IMR-90 (cell line): ENCODE measurements at regions not wholly inside any gene's neighbourhood (a gene's known extent, or its start where the extent isn't known, plus 50 kb on each side); places are given as distances from the start of the nearest gene placed in this dataset.

ENCODE experiments used
- ATAC-seq: fragments of 200-7000 bp; cut with Tn5 transposase; 2 replicates; pipeline ENCODE4 v1.9.1; 2020; ENCODE audit warnings: low read depth, mild to moderate bottlenecking, moderate library complexity
- BruUV-seq: library from RNA; stranded (reverse); fragments of 400-500 nt; replicated peaks from 2 replicates; lab custom pipeline; 2021; lab: Mats Ljungman, UMichigan
- CTCF ChIA-PET: fragments of 300-600 bp; formaldehyde crosslinking; extraction: SDS; loops from one replicate; lab custom pipeline; 2021; ENCODE audit warnings: antibody characterized with exemption; lab: Yijun Ruan, JAX
- POLR2A ChIA-PET: fragments of 300-600 bp; sonication (Branson Sonifier 250); formaldehyde crosslinking; loops from one replicate; lab custom pipeline; 2022; ENCODE audit warnings: antibody characterized with exemption; ENCODE audit not compliant: unreplicated experiment; lab: Charles Lee
- DNase-seq: peaks from one replicate; pipeline ENCODE4 v3.0.0; 2013
- H2AFZ ChIP-seq: replicated peaks from 2 replicates; pipeline ENCODE3; 2013; ENCODE audit warnings: low read length, mild to moderate bottlenecking; ENCODE audit not compliant: poor library complexity
- H2AK5ac ChIP-seq: 2 replicates; pipeline ENCODE4 v1.6.1; 2013; ENCODE audit warnings: low read depth, low read length, inconsistent platforms
- H2AK9ac ChIP-seq: replicated peaks from 2 replicates; pipeline ENCODE3; 2013; ENCODE audit warnings: mild to moderate bottlenecking, low read depth, low read length, moderate library complexity; ENCODE audit not compliant: poor library complexity
- H2BK120ac ChIP-seq: 2 replicates; pipeline ENCODE4 v1.6.1; 2013; ENCODE audit warnings: low read depth, low read length, inconsistent platforms
- H2BK15ac ChIP-seq: 3 replicates; pipeline ENCODE4 v1.6.1; 2013; ENCODE audit warnings: low read depth, low read length, inconsistent platforms
- H2BK20ac ChIP-seq: 2 replicates; pipeline ENCODE4 v1.6.1; 2013; ENCODE audit warnings: low read depth, mild to moderate bottlenecking, inconsistent platforms, low read length, moderate library complexity
- H2BK5ac ChIP-seq: 2 replicates; pipeline ENCODE4 v1.6.1; 2013; ENCODE audit warnings: mild to moderate bottlenecking, low read depth, low read length, inconsistent platforms; ENCODE audit not compliant: poor library complexity, severe bottlenecking
- H3K14ac ChIP-seq: replicated peaks from 2 replicates; pipeline ENCODE4 v1.6.1; 2013; ENCODE audit warnings: low read depth, low read length, inconsistent platforms
- H3K18ac ChIP-seq: 2 replicates; pipeline ENCODE4 v1.6.1; 2013; ENCODE audit warnings: low read depth, low read length, control low read depth
- H3K23ac ChIP-seq: 2 replicates; pipeline ENCODE4 v1.6.1; 2013; ENCODE audit warnings: low read depth, low read length, inconsistent platforms
- H3K27ac ChIP-seq: 2 replicates; pipeline ENCODE4 v1.5.1; 2013; ENCODE audit warnings: mild to moderate bottlenecking, control low read depth, low read length; ENCODE audit not compliant: insufficient read depth
- H3K27me3 ChIP-seq: 2 replicates; pipeline ENCODE4 v1.6.1; 2013; ENCODE audit warnings: low read length; ENCODE audit not compliant: control insufficient read depth, insufficient read depth
- H3K36me3 ChIP-seq: 2 replicates; pipeline ENCODE4 v1.6.1; 2013; ENCODE audit warnings: low read length, mixed read lengths; ENCODE audit not compliant: control insufficient read depth, insufficient read depth
- H3K4ac ChIP-seq: 2 replicates; pipeline ENCODE4 v1.6.1; 2013; ENCODE audit warnings: low read depth, low read length, inconsistent platforms
- H3K4me1 ChIP-seq: 2 replicates; pipeline ENCODE4 v1.6.1; 2013; ENCODE audit warnings: low read length, mixed read lengths; ENCODE audit not compliant: control insufficient read depth, insufficient read depth
- H3K4me2 ChIP-seq: 2 replicates; pipeline ENCODE4 v1.6.1; 2013; ENCODE audit warnings: low read depth, mild to moderate bottlenecking, control low read depth, low read length, moderate library complexity
- H3K4me3 ChIP-seq: 2 replicates; pipeline ENCODE4 v1.5.1; 2013; ENCODE audit warnings: low read depth, mild to moderate bottlenecking, control low read depth, low read length, moderate library complexity; ENCODE audit not compliant: insufficient read depth
- H3K56ac ChIP-seq: 2 replicates; pipeline ENCODE4 v1.6.1; 2013; ENCODE audit warnings: low read length, inconsistent platforms; ENCODE audit not compliant: insufficient read depth; ENCODE audit errors: extremely low read depth
- H3K79me1 ChIP-seq, 2 experiments: 2 replicates each; pipeline ENCODE4 v1.6.1; 2013; ENCODE audit warnings: low read length in 2 of 2, inconsistent platforms in 1 of 2, low read depth in 1 of 2
- H3K9ac ChIP-seq: 2 replicates; pipeline ENCODE4 v1.6.1; 2013; ENCODE audit warnings: low read depth, low read length, control low read depth
- H3K9me1 ChIP-seq: 2 replicates; pipeline ENCODE4 v1.6.1; 2013; ENCODE audit warnings: low read length, inconsistent platforms; ENCODE audit not compliant: insufficient read depth
- H3K9me3 ChIP-seq: 2 replicates; pipeline ENCODE4 v1.6.1; 2013; ENCODE audit warnings: low read length; ENCODE audit not compliant: control insufficient read depth, insufficient read depth
- H4K20me1 ChIP-seq: 2 replicates; pipeline ENCODE4 v1.6.1; 2013; ENCODE audit warnings: low read length, inconsistent platforms; ENCODE audit not compliant: insufficient read depth
- H4K5ac ChIP-seq: 2 replicates; pipeline ENCODE4 v1.6.1; 2013; ENCODE audit warnings: mild to moderate bottlenecking, low read depth, low read length, control low read depth
- H4K8ac ChIP-seq, 2 experiments: 2 replicates each; pipeline ENCODE4 v1.6.1; 2013; ENCODE audit warnings: low read depth in 2 of 2, low read length in 2 of 2, control low read depth in 1 of 2, inconsistent platforms in 1 of 2
- H4K91ac ChIP-seq: 2 replicates; pipeline ENCODE4 v1.6.1; 2013; ENCODE audit warnings: low read depth, low read length, inconsistent platforms; ENCODE audit not compliant: insufficient read depth
- BHLHE40 ChIP-seq: fragments of 150-350 bp; IDR thresholded peaks from 2 replicates; pipeline ENCODE4 v1.6.1; 2016; ENCODE audit warnings: mild to moderate bottlenecking, low read depth, low read length
- CEBPB ChIP-seq: IDR thresholded peaks from 2 replicates; pipeline ENCODE4 v1.6.1; 2012; ENCODE audit warnings: low read depth, low read length, improper control_type of control experiment
- CHD1 ChIP-seq: IDR thresholded peaks from 2 replicates; pipeline ENCODE4 v1.6.1; 2012; ENCODE audit warnings: low read depth, low read length, improper control_type of control experiment
- FOS ChIP-seq: fragments of 150-350 bp; IDR thresholded peaks from 2 replicates; pipeline ENCODE4 v1.6.1; 2016; ENCODE audit warnings: low read depth, low read length
- MAZ ChIP-seq: IDR thresholded peaks from 2 replicates; pipeline ENCODE4 v1.6.1; 2012; ENCODE audit warnings: low read depth, mild to moderate bottlenecking, low read length, improper control_type of control experiment, moderate library complexity, borderline replicate concordance
- MXI1 ChIP-seq: IDR thresholded peaks from 2 replicates; pipeline ENCODE4 v1.6.1; 2012; ENCODE audit warnings: low read depth, mild to moderate bottlenecking, low read length, moderate library complexity, borderline replicate concordance
- NFE2L2 ChIP-seq: fragments of 150-350 bp; IDR thresholded peaks from 2 replicates; pipeline ENCODE4 v1.6.1; 2016; ENCODE audit warnings: low read depth, mild to moderate bottlenecking, low read length
- POLR2A ChIP-seq: IDR thresholded peaks from 2 replicates; pipeline ENCODE4 v1.6.1; 2012; ENCODE audit warnings: mild to moderate bottlenecking, low read depth, low read length
- RAD21 ChIP-seq: IDR thresholded peaks from 2 replicates; pipeline ENCODE4 v1.6.1; 2012; ENCODE audit warnings: low read length, improper control_type of control experiment
- RCOR1 ChIP-seq: IDR thresholded peaks from 2 replicates; pipeline ENCODE4 v1.6.1; 2012; ENCODE audit warnings: mild to moderate bottlenecking, low read length, improper control_type of control experiment; ENCODE audit not compliant: insufficient replicate concordance
- RFX5 ChIP-seq: IDR thresholded peaks from 2 replicates; pipeline ENCODE4 v1.8.0; 2012; ENCODE audit warnings: low read depth, mild to moderate bottlenecking, low read length, moderate library complexity
- SMC3 ChIP-seq: fragments of 150-350 bp; IDR thresholded peaks from 2 replicates; pipeline ENCODE4 v1.6.1; 2016; ENCODE audit warnings: low read depth, mild to moderate bottlenecking, antibody characterized with exemption, low read length, moderate library complexity
- WGBS, 2 experiments: methylation state at CpG; one replicate each; pipeline versions ENCODE4 v1.1.5 to v1.1.7; 2013; ENCODE audit warnings: missing lambda C conversion rate in 2 of 2; ENCODE audit not compliant: insufficient read length in 1 of 2; ENCODE audit errors: extremely low coverage in 2 of 2; 5-methylcytosine and 5-hydroxymethylcytosine counted together
- dilution Hi-C: fragments of 300-500 bp; cut with HindIII; formaldehyde crosslinking; loops from one replicate; pipeline ENCODE4 v1.14.3; 2018; ENCODE audit warnings: low sequenced_read_pairs; ENCODE audit not compliant: unreplicated experiment
- in situ Hi-C: fragments of 300-500 bp; cut with MboI; formaldehyde crosslinking; loops from 3 replicates; pipeline ENCODE4 v1.14.3; 2019; ENCODE audit warnings: low sequenced_read_pairs, inconsistent platforms, mixed read lengths
- intact Hi-C: fragments of 100-400 bp; cut with micrococcal nuclease; formaldehyde crosslinking; loops from 2 replicates; pipeline ENCODE4 v1.10.0; 2022
- TF ChIP-seq, protein P1 (sequence below): conservative IDR thresholded peaks from 2 replicates; pipeline ENCODE4 v1.5.1; 2012; ENCODE audit warnings: mild to moderate bottlenecking, low read depth, low read length, improper control_type of control experiment
- TF ChIP-seq, protein P2 (sequence below): fragments of 150-350 bp; IDR thresholded peaks from 2 replicates; pipeline ENCODE4 v1.6.1; 2017; ENCODE audit warnings: mild to moderate bottlenecking, antibody characterized with exemption, low read length, low read depth
- TF ChIP-seq, protein P3 (sequence below): fragments of 150-350 bp; IDR thresholded peaks from 2 replicates; pipeline ENCODE4 v1.6.1; 2016; ENCODE audit warnings: low read depth, mild to moderate bottlenecking, low read length, moderate library complexity, borderline replicate concordance

DNA sequence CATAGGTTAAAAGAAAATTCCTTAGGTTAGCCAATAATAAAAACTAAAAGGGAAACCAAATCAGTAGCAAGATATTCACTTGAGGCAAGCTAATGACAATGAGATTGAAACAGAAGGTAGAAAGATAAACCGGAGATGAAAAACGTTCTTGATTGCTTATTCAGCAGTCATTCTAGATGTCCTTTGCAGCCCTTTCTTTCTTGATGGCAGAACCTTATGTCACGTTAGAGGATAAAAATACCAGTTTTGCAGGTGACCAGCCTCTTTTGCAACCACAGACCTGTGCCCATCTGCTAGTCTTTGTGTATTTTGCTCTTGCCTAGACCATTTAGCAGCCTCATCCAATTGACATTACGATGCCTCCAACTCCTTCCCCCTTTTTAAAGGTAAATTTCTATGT lies 337.8 kb downstream of the DMAC1 start:
- in situ Hi-C loops, result no loop called here

More for the DNA sequence above, 337.8 kb downstream of the DMAC1 start:
- Histone ChIP-seq H2BK120ac (no peak overlapping the region), H3K27ac (no peak overlapping the region), H3K18ac (no peak overlapping the region), H3K27me3 (peaks cover 2% of the 10 kb centered on the region), H4K91ac (no peak overlapping the region), H2AFZ (no peak overlapping the region), H3K9me1 (no peaks in the 10 kb centered on the region), H3K4me3 (no peak overlapping the region), H3K36me3 (no peaks in the 10 kb centered on the region), H3K23ac (no peak overlapping the region), H2AK9ac (no peak overlapping the region), H2BK5ac (no peak overlapping the region), H3K14ac (no peak overlapping the region), H3K9me3 (no peaks in the 10 kb centered on the region), H3K4me2 (no peak overlapping the region), H3K4ac (no peak overlapping the region), H3K9ac (no peak overlapping the region), H4K5ac (no peak overlapping the region), H4K20me1 (no peaks in the 10 kb centered on the region), H3K79me1 (no peaks in the 10 kb centered on the region), H3K4me1 (no peaks in the 10 kb centered on the region), H4K8ac (no peak overlapping the region), H2BK15ac (no peak overlapping the region), H3K56ac (no peak overlapping the region), H2BK20ac (no peak overlapping the region), H2AK5ac (no peak overlapping the region)
- no peak for DNase-seq
- ChIA-PET POLR2A (no interaction called here), CTCF (interaction anchor here (0.7 to 1.3 kb wide), 2 partner anchors 9 to 14 kb away, joined by 3 read pairs; no protein-coding TSS in a partner anchor)
- ATAC-seq, result no peak
- no TSS peak for BruUV-seq
- 76% methylated on average over 2 of the region's 4 CpGs; no CpG with 5 or more reads in 1 of the 2 experiments for WGBS, 2 experiments
- intact Hi-C loops (no loop called here), dilution Hi-C loops (no loop called here)
- TF ChIP-seq SMC3, result no peak
- TF ChIP-seq RCOR1, result no peak
- no peak for TF ChIP-seq RFX5
- TF ChIP-seq CEBPB, result no peak
- no peak for TF ChIP-seq MAZ
- TF ChIP-seq CHD1, result no peak
- TF ChIP-seq, protein P1, sequence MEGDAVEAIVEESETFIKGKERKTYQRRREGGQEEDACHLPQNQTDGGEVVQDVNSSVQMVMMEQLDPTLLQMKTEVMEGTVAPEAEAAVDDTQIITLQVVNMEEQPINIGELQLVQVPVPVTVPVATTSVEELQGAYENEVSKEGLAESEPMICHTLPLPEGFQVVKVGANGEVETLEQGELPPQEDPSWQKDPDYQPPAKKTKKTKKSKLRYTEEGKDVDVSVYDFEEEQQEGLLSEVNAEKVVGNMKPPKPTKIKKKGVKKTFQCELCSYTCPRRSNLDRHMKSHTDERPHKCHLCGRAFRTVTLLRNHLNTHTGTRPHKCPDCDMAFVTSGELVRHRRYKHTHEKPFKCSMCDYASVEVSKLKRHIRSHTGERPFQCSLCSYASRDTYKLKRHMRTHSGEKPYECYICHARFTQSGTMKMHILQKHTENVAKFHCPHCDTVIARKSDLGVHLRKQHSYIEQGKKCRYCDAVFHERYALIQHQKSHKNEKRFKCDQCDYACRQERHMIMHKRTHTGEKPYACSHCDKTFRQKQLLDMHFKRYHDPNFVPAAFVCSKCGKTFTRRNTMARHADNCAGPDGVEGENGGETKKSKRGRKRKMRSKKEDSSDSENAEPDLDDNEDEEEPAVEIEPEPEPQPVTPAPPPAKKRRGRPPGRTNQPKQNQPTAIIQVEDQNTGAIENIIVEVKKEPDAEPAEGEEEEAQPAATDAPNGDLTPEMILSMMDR, result no peak
- TF ChIP-seq, protein P2, sequence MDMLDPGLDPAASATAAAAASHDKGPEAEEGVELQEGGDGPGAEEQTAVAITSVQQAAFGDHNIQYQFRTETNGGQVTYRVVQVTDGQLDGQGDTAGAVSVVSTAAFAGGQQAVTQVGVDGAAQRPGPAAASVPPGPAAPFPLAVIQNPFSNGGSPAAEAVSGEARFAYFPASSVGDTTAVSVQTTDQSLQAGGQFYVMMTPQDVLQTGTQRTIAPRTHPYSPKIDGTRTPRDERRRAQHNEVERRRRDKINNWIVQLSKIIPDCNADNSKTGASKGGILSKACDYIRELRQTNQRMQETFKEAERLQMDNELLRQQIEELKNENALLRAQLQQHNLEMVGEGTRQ, result no peak
- TF ChIP-seq MXI1, result no peak
- TF ChIP-seq BHLHE40, result no peak
- no peak for TF ChIP-seq POLR2A
- no peak for TF ChIP-seq FOS
- TF ChIP-seq NFE2L2, result no peak
- TF ChIP-seq RAD21, result no peak
- TF ChIP-seq, protein P3, sequence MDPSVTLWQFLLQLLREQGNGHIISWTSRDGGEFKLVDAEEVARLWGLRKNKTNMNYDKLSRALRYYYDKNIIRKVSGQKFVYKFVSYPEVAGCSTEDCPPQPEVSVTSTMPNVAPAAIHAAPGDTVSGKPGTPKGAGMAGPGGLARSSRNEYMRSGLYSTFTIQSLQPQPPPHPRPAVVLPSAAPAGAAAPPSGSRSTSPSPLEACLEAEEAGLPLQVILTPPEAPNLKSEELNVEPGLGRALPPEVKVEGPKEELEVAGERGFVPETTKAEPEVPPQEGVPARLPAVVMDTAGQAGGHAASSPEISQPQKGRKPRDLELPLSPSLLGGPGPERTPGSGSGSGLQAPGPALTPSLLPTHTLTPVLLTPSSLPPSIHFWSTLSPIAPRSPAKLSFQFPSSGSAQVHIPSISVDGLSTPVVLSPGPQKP, result no peak
